HG02610 (cell line): ENCODE measurements at regions not wholly inside any gene's neighbourhood (a gene's known extent, or its start where the extent isn't known, plus 50 kb on each side); places are given as distances from the start of the nearest gene placed in this dataset.
"Not testable (repeated sequence)": the region's sequence is repeated elsewhere in the genome, so short reads cannot be mapped to it uniquely, and the experiment has no call there.

ENCODE experiments used
- ATAC-seq: cut with Tn5 transposase; IDR thresholded peaks from one replicate; pipeline ENCODE4 v1.9.1; 2021; ENCODE audit warnings: mild to moderate bottlenecking, moderate library complexity; ENCODE audit not compliant: unreplicated experiment

DNA sequence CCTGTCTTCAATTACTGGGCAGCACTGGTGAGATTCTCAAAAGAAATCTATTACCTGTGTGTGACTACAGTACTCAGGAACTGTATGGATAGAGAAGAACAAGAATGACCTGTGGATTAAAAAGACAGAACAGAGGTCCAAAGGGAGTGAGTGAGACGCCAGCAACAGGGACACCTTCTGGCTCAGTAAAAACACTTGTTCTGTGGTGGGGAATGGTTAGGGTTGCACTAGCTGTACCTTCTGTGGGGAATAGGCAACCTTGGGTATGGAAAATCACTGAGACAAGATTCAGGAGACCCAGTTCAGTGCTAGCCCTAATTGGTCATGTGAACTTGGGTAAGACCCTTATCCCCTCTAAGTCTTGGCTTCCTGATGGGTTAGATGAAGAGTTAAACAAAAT is 986.0 kb downstream of the TSN start:
- no peak for ATAC-seq

DNA sequence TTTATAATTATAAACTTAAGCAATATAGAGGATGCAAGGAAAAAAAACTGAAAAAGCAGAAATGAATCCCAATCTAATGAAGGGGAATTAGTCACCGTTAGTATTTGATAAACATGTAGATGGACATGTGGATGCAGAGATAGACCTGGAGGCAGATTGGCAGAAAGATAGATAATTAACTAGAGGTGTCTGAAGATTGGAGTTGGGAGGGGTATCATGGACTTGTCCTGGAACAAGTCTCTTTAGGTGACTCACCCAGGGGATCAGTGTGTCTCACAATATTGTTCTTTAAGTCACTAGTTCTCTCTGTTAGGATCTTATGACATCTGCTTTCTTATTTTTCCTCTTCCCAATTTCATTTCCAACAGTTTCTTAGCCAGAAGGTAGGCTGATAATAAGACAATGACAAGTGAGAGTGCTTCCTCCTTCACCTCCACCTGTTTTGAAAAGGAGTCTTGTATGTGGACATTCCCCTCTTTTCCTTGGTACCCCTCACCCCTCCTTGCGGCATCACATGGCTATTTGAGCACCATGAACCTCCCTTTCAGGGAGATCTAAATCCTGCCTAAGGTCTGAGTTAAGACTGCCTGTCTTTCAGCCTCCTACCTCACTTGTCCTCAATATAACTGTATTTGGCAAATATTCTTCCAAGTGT is 987.7 kb downstream of the TSN start:
- ATAC-seq = no peak

DNA sequence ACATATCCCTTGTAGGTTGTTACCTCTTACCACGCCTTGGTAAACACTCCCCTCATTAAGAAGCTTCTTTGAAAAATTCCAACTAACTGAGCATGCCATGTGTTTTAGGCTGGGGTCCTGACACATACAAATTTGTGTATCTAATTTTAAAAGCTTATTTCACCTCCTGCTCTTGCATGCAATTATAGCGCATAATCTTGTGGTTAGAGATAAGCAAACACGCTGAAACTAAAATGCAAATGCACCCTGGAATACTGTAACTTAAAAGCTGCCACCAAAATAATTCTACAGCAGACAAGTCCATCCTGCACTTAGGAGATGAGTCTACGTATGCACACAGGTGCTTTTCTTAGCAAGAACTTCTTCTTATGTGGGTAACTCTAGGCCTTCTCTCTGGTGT is 990.2 kb downstream of the TSN start:
- no peak for ATAC-seq

DNA sequence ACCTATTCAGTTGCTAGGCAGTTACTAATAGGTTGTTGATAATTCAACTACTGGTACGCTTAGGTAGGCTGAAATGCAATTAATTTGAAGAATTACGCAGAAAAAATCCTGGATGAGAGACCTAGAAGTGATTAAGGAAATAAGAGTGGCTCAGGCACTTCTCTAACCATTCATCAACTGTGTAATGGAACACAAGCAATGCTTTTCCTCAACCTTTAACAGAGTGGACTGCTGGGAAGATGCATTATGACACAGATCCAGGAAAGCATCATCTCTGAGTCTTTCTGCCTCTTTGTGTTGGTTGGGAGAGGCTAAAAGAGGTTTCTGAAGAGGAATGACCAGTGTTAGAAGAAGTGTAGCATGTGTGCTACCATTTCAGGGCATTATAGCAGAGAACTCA is 992.2 kb downstream of the TSN start:
- ATAC-seq = no peak

DNA sequence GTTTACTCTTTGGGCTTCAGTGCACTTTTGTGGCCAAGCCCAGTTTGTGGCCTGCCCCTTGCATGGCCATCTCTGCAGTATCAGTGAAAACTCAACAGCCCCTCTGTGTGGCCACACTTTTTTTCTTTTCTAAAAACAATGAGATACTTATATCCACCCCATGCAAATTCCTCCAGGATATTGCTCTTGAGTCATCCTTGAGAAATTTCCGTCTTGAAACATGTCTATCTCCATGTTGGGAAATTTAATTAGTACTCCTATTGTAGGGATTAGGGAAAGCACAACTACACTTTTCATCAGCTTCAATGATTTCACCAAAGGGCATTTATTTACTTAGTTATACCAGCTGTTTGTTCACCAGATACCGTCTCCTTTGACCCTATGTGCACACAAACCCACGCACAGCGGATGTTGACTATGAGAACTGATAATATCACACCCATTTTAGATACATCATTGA is 993.1 kb downstream of the TSN start:
- no peak for ATAC-seq

DNA sequence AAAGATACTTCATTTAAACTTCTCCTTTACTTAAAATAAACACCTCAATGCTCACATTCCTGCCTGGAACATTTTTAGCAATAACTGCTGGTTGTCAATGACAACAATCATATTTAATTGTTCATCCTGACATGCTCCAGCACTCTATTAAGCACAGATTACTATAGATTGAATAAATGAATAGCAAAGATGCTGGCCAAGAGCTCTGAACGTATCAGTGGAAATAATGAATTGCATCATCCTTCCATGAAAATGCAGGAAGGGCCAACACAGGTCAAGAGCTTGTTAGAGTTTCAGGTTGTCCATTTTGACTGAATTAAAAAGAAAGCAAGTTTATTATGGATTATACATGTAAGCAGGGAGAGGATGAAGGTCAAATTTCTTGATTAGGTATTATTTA is 994.0 kb downstream of the TSN start:
- ATAC-seq = no peak

DNA sequence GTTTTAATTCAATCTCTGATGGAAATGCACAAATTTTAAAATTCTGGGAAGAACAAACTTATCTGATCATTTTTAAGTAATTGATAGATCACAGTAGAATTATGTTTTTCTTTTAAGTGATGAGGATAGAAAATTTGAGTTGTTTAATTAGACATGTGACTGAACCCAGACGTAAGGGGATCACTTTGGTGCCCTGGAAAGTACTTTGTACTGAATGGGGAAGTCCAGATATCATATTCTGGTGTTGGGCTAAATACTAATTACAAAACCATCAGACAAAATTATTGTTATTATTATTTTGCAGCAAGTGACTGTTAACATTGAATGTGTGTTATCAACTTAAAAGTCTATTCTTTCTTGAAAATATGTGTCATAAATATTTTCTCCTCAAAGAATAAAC is 994.6 kb downstream of the TSN start:
- ATAC-seq = no peak

DNA sequence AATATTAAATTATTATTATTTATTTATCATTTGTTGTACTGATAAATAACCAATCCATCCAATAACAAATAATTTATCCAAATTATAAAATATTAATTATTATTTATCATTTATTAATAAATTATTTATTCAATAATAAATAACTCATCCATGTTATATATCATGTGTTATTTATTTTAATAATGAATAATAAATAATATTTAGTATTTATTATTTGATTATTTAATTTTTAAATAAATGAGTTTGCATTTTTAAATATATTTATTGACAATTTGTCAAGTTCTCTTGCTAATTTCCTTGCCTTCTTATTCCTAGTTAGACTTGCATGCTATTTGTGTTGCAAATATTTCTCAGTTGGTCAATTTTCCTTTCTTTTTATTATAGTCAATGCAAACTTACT is 995.4 kb downstream of the TSN start:
- ATAC-seq = no peak

DNA sequence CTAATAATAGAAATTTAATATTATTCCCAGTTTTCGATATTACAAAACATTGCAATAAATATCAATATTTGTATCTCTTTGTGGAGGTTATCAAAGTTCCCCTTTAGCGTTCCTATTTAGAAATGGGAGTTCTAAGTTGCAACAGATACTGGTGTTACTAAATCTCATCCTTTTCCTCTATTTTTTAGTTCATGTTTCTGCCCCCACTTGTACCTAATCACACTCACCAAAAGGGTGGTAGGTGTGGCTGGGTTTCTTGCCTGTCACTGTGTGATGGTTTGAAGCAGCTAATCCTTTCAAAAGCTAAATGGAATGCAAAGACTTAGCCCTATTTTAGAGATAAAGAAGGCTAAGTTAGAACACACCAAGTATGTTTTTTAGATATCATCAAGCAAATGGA is 997.9 kb downstream of the TSN start:
- ATAC-seq = no peak

DNA sequence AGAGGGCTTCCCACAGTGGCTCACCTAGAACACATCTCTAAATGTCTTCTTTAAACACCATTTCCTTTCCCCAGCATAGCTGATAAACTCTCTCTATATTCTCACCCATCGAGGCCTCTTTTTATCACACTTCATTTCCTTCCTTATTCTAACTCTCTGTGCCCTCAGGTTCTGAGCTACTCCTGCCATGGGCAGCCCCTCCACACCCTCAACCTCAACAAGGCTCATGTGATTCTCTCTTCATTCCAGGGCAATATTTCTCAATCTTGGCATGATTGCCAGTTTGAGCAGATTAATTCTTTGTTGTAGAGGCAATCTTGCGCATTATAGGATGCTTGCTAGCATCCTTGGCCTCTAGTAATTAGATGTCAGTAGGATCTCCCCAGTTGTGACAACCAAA is 999.1 kb downstream of the TSN start:
- no peak for ATAC-seq

DNA sequence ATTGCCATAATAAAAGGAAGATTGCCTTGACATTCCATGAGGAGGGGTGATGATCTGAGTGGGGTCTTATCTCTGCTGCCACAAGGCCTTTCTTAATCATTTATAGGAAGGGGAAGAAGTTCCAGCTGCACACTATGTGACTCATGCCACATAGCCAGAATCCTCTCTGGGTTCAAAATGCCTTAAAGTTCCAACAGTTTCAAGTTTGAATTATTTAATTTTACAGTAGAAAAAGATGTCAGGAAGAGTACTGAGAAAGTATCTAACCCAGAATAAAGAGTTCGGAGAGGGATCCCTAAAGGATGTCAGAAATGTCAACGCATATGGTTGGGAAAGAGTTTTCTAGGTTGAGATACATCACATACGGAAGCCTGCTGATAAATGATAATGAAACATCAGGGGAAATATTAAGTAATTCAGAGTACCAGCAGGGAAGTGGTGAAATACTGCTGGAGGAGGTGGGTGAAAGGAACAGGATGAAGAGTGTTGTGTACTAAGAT is 999.9 kb downstream of the TSN start:
- ATAC-seq = no peak

DNA sequence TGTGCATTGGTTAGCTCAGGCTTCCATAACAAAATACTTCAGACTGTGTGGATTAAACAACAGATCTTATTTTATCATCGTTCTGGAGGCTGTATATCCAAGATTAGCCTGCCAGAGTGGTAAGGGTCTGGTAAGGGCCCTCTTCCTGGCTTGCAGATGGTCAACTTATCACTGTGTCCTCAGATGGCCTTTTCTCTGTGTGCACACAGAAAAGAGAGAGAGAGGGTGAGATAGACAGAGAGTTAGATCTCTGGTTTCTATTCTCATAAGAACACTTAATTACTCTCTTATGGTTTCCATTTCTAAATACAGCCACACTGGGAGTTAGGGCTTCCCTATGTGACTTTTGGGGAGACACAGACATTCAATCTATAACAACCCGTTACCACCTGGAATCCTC is 1003.5 kb downstream of the TSN start:
- no peak for ATAC-seq

DNA sequence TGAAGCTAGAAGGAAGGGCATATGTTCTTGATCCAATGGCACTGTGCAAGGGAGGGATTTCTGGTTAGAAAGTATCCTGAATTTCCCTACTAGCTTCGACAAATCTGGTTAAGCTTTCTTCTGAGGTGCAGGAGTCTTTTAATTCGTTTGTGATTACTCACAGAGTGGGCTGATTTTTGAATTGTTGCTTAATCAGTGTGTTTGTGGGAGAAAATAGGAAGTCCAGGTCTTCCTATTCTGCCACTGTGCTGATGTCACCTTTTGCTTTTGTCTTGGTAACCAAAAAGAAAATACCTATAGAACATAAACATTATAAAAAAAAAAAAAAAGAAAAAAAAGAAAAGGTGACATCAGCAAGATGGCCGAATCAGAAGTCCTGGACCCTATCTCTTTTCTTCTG is 1008.6 kb downstream of the TSN start:
- no peak for ATAC-seq

DNA sequence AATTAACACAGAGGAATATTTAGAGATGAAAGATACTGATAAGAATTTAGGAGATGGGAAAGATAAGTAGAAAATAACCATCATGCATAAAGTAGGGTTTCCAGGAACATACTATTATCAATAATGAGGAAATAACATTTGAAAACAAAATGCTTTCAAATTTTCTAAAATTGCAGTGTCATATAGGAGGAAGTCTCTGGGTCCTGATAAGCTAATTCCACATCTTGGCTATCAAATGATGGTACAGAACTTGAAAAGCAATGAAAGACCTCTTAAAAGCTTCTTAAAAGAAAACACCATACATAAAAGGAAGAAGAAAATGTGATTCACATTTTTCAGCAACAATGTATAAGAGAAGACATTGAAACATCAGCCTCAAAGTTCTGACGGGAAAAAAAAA is 1024.8 kb downstream of the TSN start:
- ATAC-seq = no peak

DNA sequence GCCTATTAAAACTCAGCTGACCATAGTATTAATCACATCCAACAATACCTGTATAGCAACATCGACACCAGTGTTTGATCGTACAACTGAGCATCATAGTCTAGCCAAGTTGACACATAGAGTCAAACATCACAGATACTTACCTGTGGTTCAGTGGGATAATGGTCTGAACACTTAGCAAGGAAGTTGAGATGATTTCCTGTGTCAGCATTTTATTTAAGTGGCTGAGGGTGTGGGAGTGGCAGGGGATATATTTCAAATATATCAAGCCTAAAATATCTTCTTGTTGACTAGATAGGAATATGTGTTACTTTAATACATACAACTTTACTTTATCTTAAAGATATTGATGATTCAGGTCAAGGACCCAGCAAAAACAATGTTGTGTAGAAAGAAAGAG is 1038.6 kb downstream of the TSN start:
- no peak for ATAC-seq

DNA sequence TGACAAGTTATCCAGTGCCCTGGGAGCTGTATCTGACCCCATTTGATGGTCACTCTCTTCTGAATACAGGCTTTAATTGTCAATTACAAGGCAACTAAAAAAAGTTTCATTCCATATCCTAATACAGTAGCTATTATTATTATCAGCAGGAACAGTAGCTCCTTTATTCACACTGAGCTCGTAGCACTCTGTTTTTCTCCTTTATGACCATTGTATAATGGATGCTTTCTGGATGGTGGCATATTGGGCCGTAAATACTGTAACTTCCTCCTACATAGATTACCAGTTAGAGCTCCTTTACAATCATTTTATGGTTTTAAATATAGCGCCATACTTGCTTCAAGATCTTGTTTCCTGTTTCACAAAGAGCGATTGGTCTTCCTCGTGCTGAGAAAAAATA is 1040.3 kb downstream of the TSN start:
- no peak for ATAC-seq

DNA sequence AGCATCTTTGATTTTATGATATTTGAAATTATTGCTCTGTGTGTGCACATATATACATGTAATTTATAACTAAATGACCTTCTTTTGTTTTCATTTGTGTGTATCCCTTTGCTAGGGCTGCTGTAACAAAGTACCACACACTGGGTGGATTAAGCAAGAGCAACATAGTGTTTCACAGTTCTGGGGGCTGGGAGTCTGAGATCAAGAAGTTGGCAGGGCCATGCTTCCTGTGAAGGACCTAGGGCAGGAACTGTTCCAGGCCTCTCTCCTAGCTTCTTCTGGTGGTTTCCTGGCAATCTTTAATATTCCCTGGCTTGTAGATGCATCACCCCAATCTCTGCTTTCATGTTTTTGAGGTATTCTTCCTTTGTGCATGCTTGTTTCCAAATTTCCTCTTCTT is 1043.9 kb downstream of the TSN start:
- no peak for ATAC-seq

DNA sequence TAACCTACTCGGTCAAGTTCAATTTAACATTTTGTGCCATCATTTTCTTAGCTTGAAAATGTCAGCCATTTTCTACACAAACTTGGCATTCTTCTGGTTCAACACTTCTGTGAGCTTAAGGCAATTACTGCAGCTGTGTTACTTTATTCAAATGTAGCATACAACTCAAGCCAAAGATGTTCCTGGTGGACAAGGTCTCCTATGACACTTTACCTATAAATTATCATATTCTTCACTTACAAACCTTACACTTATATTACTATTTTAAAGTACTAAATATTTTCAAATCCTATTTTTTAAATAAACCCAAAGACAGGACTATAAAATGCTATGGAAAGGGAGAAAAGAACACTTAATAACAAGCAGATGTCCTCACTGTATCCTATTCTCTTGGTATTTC is 1045.3 kb downstream of the TSN start:
- ATAC-seq = no peak

DNA sequence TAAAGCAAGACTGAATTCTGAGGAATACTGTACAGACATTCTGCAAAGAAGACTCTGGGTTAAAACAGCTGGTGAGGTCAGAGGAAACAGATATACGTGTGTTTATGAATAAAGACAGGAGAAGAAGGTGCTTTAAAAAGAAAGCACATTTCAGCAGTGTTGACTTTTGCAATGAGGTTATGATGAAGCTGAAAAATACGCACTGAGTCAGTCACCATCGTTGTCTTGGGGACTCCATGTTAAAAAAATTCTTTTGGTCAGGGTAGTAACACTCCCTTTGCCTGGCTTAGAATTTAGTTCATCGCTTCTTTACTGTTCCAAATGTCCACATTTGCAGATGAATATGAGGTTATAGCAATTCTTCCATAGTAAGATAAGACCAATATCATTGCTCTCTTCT is 1049.0 kb downstream of the TSN start:
- ATAC-seq = no peak

DNA sequence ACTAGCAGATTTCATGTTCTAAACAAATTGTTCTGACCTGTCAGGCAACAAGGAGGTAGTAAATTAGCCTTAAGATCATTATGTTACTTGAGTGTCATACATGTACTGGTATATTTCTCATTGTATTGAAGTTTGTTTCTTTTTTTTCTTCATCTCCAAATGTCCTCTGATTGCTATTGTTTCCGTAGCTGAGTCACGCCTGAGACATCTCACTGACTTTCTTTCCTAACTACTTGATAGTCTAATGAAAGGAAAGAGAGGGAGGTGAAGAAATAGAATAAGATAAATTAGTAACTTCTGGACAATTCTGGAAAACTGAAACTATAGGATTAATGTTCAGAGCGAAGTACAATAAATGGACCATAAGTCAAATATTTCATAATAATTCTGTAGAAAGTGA is 1049.9 kb downstream of the TSN start:
- no peak for ATAC-seq

DNA sequence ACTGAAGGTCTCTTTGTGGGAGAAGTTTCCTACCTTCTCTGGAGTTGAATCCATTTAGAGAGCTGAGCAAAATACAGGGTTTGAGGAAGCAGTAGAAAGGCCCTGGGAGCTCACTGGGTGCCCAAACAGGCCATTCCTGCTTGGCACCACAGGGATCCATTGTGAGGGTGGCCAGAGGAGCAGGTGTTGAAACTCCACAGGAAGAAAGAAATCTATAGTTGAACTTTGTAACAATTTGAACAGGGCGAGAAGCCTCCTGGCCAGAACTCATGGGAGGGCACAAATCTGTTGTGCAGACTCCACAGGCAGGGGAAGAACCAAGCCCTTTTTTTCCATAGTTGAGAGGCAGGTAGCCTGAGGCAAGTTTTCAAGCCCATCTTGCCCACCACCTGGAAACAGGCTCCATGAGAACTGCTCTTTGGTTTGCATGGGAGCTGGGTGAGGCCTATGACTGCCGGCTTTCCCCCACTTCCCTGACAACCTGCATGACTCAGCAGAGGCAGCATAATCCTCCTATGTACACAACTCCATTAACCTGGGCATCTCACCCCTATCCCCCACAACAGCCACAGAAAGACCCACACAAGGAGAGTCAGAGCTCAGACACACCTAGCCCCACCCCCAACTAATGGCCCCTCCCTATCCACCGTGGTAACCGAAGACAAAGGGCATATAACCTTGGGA is 1053.0 kb downstream of the TSN start:
- ATAC-seq = no peak

DNA sequence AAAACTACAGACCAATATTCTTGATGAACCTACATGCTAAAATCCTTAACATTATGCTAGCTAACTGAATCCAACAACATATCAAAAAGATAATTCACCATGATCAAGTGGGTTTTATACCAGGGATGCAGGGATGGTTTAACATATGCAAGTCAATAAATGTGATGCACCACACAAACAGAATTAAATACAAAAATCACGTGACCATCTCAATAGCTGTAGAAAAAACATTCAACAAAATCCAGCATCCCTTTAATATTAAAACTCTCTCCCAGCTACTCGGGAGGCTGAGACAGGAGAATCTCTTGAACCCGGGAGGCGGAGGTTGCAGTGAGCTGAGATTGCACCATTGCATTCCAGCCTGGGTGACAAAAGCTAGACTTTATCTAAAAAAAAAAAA is 1056.8 kb downstream of the TSN start:
- not testable (repeated sequence) for ATAC-seq

DNA sequence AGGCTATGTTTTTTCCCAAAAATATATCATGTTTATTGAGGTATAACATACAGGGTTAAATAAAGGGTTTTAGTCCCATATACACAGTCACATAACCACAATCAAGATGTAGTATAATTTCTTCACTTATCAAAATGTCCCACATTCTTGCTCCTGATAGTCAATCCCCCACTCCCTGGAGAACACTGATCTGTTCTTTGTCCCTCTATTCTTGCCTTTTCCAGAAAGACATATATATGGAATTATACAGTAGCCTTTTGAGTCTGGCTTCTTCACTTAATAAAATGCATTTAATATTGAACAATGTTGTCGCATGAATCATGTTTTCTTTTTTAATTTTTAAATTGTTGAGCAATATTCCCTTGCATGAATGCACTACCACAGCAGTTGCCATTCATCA is 1059.7 kb downstream of the TSN start:
- ATAC-seq = no peak
